SK-N-SH (cell line): ENCODE measurements at regions not wholly inside any gene's neighbourhood (a gene's known extent, or its start where the extent isn't known, plus 50 kb on each side); places are given as distances from the start of the nearest gene placed in this dataset.

Experiments
- CHD2 ChIP-seq: fragments of 150-350 bp; IDR thresholded peaks from 2 replicates; pipeline ENCODE4 v1.6.1; 2018; ENCODE audit warnings: low read length; ENCODE audit not compliant: partially characterized antibody
- CTCF ChIP-seq: fragments of 200-600 bp; sonication (generic); IDR thresholded peaks from 2 replicates; pipeline ENCODE4 v1.6.1; 2017; ENCODE audit warnings: antibody characterized with exemption, mild to moderate bottlenecking, moderate library complexity
- EP300 ChIP-seq, 2 experiments: IDR thresholded peaks; 2 replicates each; pipeline versions ENCODE4 v1.4.0 to v1.6.1; 2012; ENCODE audit warnings: borderline replicate concordance in 1 of 2, low read depth in 1 of 2, low read length in 1 of 2
- FOXM1 ChIP-seq: IDR thresholded peaks from 2 replicates; pipeline ENCODE4 v1.4.0; 2012; ENCODE audit warnings: low read depth, mild to moderate bottlenecking
- GABPA ChIP-seq: IDR thresholded peaks from 2 replicates; pipeline ENCODE4 v1.4.0; 2012; ENCODE audit warnings: low read depth, mild to moderate bottlenecking
- PBX3 ChIP-seq: IDR thresholded peaks from 2 replicates; pipeline ENCODE4; 2012
- REST ChIP-seq: IDR thresholded peaks from 2 replicates; pipeline ENCODE4 v1.6.1; 2012; ENCODE audit warnings: mild to moderate bottlenecking, low read depth, low read length, moderate library complexity
- TAF1 ChIP-seq: IDR thresholded peaks from 2 replicates; pipeline ENCODE4 v1.6.1; 2012; ENCODE audit warnings: low read depth, mild to moderate bottlenecking, low read length, moderate library complexity, borderline replicate concordance
- TCF12 ChIP-seq: IDR thresholded peaks from 2 replicates; pipeline ENCODE4 v1.4.0; 2012

- TF ChIP-seq CTCF: no peak
- no peak for TF ChIP-seq GABPA
- no peak for TF ChIP-seq PBX3
- no peak for TF ChIP-seq CHD2
- no peak for TF ChIP-seq TAF1
- no peak for TF ChIP-seq EP300 (IDR thresholded peaks at IDR 0.05; ENCODE audit: borderline replicate concordance in 1 of 2, low read depth in 1 of 2, low read length in 1 of 2)
- no peak for TF ChIP-seq TCF12
- no peak for TF ChIP-seq REST
- TF ChIP-seq FOXM1: no peak
Observed at GRCh38 chr4:162661913-162662312, 498.1 kb upstream of the FSTL5 start.
